Bronchial epithelial cell (primary cell): ENCODE measurements at regions not wholly inside any gene's neighbourhood (a gene's known extent, or its start where the extent isn't known, plus 50 kb on each side); places are given as distances from the start of the nearest gene placed in this dataset.

Experiments
- DNase-seq: peaks from one replicate; pipeline ENCODE4 v3.0.0-alpha.2; 2010; ENCODE audit warnings: low read depth
- FAIRE-seq: peaks from 2 replicates; lab custom pipeline; 2011; peaks lifted over from hg19 to GRCh38; lab: Jason Lieb, UNC
- H3K27me3 ChIP-seq: 2 replicates; pipeline ENCODE4 v1.5.1; 2011; ENCODE audit warnings: low read length; ENCODE audit not compliant: control insufficient read depth, insufficient read depth
- H3K36me3 ChIP-seq: 2 replicates; pipeline ENCODE4 v1.5.1; 2011; ENCODE audit warnings: low read length; ENCODE audit not compliant: control insufficient read depth, insufficient read depth
- H3K4me3 ChIP-seq: 2 replicates; pipeline ENCODE4 v1.5.1; 2011; ENCODE audit warnings: mild to moderate bottlenecking, low read depth, low read length, control low read depth
- CTCF ChIP-seq: IDR thresholded peaks from 2 replicates; pipeline ENCODE4 v1.5.1; 2011; ENCODE audit warnings: mild to moderate bottlenecking, moderate library complexity, low read length, control low read depth, inconsistent platforms; ENCODE audit not compliant: insufficient read depth, severe bottlenecking

- no peaks in the 10 kb centered on the region for H3K36me3 ChIP-seq
- FAIRE-seq (no peak), DNase-seq (no peak)
- no peaks in the 10 kb centered on the region for H3K27me3 ChIP-seq
- H3K4me3 ChIP-seq = no peak overlapping the region
- no peak for TF ChIP-seq CTCF
Measured at GRCh38 chr6:104648347-104648746, 211.4 kb downstream of the HACE1 start.

DNA sequence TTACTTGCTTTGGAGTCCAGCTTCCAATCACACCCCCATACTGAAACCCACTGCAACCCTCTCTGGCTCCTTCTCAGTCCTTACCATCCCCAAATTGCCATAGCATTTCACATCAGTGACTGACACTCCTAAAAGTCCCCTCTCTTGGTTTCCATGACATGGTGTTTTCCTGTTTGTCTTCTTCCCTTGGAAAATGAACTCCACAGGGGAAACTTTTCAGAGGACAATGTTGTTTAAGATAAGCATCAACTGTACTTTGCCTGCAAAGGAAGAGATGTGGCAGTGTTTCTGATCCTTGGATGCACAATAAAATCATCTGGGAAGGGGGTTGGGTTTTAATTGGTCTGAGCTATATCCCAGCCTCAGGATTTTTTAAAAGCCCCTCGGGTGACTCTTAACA is 214.9 kb downstream of the HACE1 start:
- DNase-seq (no peak), FAIRE-seq (peak; percentile 55)
- Histone ChIP-seq H3K27me3 (no peaks in the 10 kb centered on the region), H3K36me3 (no peaks in the 10 kb centered on the region), H3K4me3 (no peak overlapping the region)
- no peak for TF ChIP-seq CTCF

DNA sequence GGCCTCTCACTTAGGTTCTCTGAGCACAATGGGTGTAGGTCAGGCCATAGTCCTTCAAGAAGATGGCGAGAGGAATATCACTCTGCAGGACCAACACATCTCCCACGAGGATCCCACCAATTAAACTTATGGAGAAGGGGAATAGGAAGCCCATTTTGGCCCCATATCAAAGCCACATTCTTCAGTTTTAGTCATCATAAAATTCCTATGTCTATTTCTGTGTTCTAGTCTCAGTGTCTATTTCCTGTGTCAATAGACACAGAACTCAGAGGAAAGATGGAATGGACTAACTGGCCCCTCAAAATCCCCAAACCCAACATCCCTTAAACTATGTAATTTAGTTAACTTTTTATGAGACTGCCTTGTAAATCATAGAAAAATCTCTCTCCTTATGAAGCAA is 216.8 kb downstream of the HACE1 start:
- H3K4me3 ChIP-seq = no peak overlapping the region
- DNase-seq = peak; percentile 31
- no peak for FAIRE-seq
- H3K27me3 ChIP-seq = no peaks in the 10 kb centered on the region
- no peaks in the 10 kb centered on the region for H3K36me3 ChIP-seq
- no peak for TF ChIP-seq CTCF

DNA sequence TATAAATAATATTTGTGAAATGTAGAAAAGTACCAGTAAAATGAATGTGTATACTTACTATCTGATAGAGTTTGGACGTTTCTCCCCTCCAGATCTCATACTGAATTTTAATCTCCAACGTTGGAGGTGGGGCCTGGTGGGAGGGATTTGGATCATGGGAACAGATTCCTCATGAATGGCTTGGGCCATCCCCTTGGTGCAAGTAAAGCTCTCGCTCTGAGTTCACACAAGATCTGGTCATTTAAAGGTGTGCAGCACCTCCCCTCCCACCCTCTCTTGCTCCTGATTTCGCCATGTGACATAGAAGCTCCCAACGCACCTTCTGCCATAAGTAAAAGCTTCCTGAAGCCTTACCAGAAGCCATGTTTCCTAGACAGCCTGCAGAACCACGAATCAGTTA is 219.0 kb downstream of the HACE1 start:
- FAIRE-seq (no peak), DNase-seq (no peak)
- Histone ChIP-seq H3K27me3 (no peaks in the 10 kb centered on the region), H3K4me3 (no peak overlapping the region), H3K36me3 (no peaks in the 10 kb centered on the region)
- TF ChIP-seq CTCF = no peak

DNA sequence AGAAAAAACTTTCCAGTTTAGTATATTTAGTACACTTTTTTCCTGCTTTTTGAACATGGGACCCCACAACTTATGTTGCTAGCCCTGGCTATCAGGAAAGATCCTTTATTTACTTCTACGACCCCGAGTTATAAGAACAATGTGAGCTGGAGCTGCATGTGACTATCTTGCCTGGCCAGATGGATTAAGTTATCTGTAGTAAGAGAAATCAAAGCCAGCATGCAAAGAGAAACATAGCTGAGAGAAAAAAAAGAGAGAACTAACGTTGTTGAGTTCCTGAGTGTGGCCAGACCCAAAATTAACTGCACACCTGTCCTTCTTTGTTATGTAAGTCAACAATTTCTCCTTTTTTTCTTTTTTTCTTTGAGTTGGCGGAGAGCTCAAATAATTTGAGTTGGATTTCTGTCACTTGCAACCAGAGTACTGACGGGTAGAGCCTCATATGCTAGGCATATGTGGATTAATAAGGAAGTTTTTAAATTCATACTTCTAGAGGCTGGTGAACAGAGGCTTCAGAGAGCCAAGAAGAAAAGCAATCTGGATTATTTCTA is 219.5 kb downstream of the HACE1 start:
- no peak for TF ChIP-seq CTCF
- DNase-seq = no peak
- FAIRE-seq = no peak
- no peaks in the 10 kb centered on the region for H3K36me3 ChIP-seq
- H3K4me3 ChIP-seq = no peak overlapping the region
- no peaks in the 10 kb centered on the region for H3K27me3 ChIP-seq

DNA sequence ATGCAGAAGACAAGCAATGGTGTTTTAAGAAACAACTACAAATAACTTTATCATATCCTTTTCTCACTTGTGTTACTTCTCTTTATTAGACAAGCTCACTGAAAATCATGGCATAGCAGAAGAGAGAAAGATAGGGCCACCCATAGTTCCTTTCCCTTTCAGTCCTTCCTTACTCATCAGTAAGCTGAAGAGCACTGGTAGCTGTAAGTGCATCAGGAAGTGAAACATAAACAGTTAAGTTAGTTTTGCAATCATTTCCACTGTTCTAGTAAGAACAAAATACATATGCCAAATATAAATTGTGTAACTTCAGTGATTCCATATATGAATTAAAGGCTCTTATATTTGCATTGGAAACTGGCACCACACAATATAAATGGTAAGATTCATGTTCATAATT is 220.1 kb downstream of the HACE1 start:
- DNase-seq = peak; percentile 65
- H3K27me3 ChIP-seq = no peaks in the 10 kb centered on the region
- FAIRE-seq = no peak
- H3K4me3 ChIP-seq = no peak overlapping the region
- TF ChIP-seq CTCF = no peak
- H3K36me3 ChIP-seq = no peaks in the 10 kb centered on the region
